Left cardiac atrium (tissue), 4 donors: ENCODE measurements at regions not wholly inside any gene's neighbourhood (a gene's known extent, or its start where the extent isn't known, plus 50 kb on each side); places are given as distances from the start of the nearest gene placed in this dataset.

ENCODE experiments used
- ATAC-seq, 2 donors: fragments of 200-7000 bp; cut with Tn5 transposase; one replicate each; pipeline ENCODE4 v1.9.1; 2020; ENCODE audit warnings: mild to moderate bottlenecking in 2 of 2, moderate library complexity in 2 of 2
- DNase-seq: peaks from one replicate; pipeline ENCODE4 v3.0.0-alpha.2; 2020
- intact Hi-C, 2 donors: fragments of 100-400 bp; cut with DNase I; formaldehyde crosslinking; loops; one replicate each; pipeline versions ENCODE4 v1.14.1 to v1.15.1; 2022 to 2023
- donor health status: DM: no; HTN: yes; CAD: no.
- donor health status: DM: no; HTN: yes; CAD: no; lungs with severe emphysema.
- donor health status: DM: yes; HTN: yes; CAD: no.
- donor health status: Dilated cardiomyopathy.

- no peak for ATAC-seq
- intact Hi-C loops, result no loop called here
- DNase-seq, result no peak
Observed at GRCh38 chr18:39746201-39746600, 2180.6 kb upstream of the CELF4 start.

GRCh38 chr18:39743463-39743862, 2177.9 kb upstream of the CELF4 start:
- DNase-seq, result no peak
- intact Hi-C loops, result no loop called here
- no peak for ATAC-seq

GRCh38 chr18:39741755-39742466, 2176.3 kb upstream of the CELF4 start:
- DNase-seq (no peak), ATAC-seq (peak in 1 of 2 donors; percentile 76)
- intact Hi-C loops, result no loop called here

- intact Hi-C loops, result no loop called here
- DNase-seq (no peak), ATAC-seq (no peak)
Observed at GRCh38 chr18:39737869-39738268, 2172.3 kb upstream of the CELF4 start.

- ATAC-seq (no peak), DNase-seq (no peak)
- intact Hi-C loops, result no loop called here
Observed at GRCh38 chr18:39732918-39733317, 2167.3 kb upstream of the CELF4 start.

- intact Hi-C loops, result no loop called here
- ATAC-seq, result no peak
- DNase-seq, result no peak
Observed at GRCh38 chr18:39730606-39731005, 2165.0 kb upstream of the CELF4 start.

- DNase-seq, result no peak
- no peak for ATAC-seq
- intact Hi-C loops, result no loop called here
Observed at GRCh38 chr18:39724652-39725051, 2159.1 kb upstream of the CELF4 start.

GRCh38 chr18:39721712-39722111, 2156.1 kb upstream of the CELF4 start:
- ATAC-seq (no peak), DNase-seq (no peak)
- intact Hi-C loops, result no loop called here

- DNase-seq (no peak), ATAC-seq (no peak)
- intact Hi-C loops, result no loop called here
Observed at GRCh38 chr18:39713961-39714360, 2148.4 kb upstream of the CELF4 start.

- DNase-seq (no peak), ATAC-seq (no peak)
- intact Hi-C loops, result no loop called here
Observed at GRCh38 chr18:39711701-39712100, 2146.1 kb upstream of the CELF4 start.

- intact Hi-C loops, result no loop called here
- no peak for ATAC-seq
- DNase-seq, result no peak
Observed at GRCh38 chr18:39705362-39705761, 2139.8 kb upstream of the CELF4 start.

GRCh38 chr18:39702888-39703287, 2137.3 kb upstream of the CELF4 start:
- ATAC-seq (no peak), DNase-seq (no peak)
- intact Hi-C loops, result no loop called here

GRCh38 chr18:39701839-39702238, 2136.2 kb upstream of the CELF4 start:
- peak in 1 of 2 donors; percentile 14 for ATAC-seq
- intact Hi-C loops, result no loop called here
- no peak for DNase-seq

GRCh38 chr18:39701055-39701783, 2135.6 kb upstream of the CELF4 start:
- intact Hi-C loops, result no loop called here
- ATAC-seq (no peak), DNase-seq (no peak)

- intact Hi-C loops, result no loop called here
- DNase-seq (no peak), ATAC-seq (no peak)
Observed at GRCh38 chr18:39699340-39699964, 2133.9 kb upstream of the CELF4 start.

GRCh38 chr18:39698436-39698835, 2132.8 kb upstream of the CELF4 start:
- ATAC-seq (no peak), DNase-seq (no peak)
- intact Hi-C loops, result no loop called here

- intact Hi-C loops, result no loop called here
- DNase-seq, result no peak
- no peak for ATAC-seq
Observed at GRCh38 chr18:39693359-39693758, 2127.8 kb upstream of the CELF4 start.

- ATAC-seq (no peak), DNase-seq (no peak)
- intact Hi-C loops, result no loop called here
Observed at GRCh38 chr18:39692367-39693015, 2126.9 kb upstream of the CELF4 start.

- intact Hi-C loops, result no loop called here
- DNase-seq (no peak), ATAC-seq (no peak)
Observed at GRCh38 chr18:39685303-39685902, 2119.8 kb upstream of the CELF4 start.

- intact Hi-C loops, result no loop called here
- no peak for ATAC-seq
- no peak for DNase-seq
Observed at GRCh38 chr18:39681061-39681460, 2115.5 kb upstream of the CELF4 start.
